GM21825 (cell line): ENCODE measurements at regions not wholly inside any gene's neighbourhood (a gene's known extent, or its start where the extent isn't known, plus 50 kb on each side); places are given as distances from the start of the nearest gene placed in this dataset.
A peak's percentile ranks its signal among the peaks of the same experiment; 100 is the strongest.

Experiments used
- ATAC-seq: cut with Tn5 transposase; IDR thresholded peaks from one replicate; pipeline ENCODE4 v1.9.1; 2021; ENCODE audit warnings: mild to moderate bottlenecking, moderate library complexity; ENCODE audit not compliant: unreplicated experiment

DNA sequence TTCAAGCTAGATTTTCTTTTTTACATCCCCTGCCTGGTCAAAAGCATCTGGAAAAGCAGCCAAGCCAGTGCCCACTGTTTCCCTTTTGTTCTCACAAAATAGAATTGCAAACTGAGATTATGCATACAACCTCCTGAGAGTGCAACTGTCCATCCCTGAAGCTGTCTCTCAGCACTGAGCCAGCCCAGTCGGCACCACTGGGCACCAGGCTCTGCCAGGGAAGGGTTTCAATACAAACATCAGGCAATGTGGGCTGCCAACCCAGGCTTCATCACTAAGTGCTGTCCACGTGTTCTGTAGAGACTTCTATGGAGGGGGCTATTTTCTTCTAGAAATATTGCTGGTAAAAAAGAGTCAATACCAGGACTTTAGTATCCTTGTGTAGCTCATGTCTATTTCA lies 356.3 kb upstream of the TBL1XR1 start:
- no peak for ATAC-seq

GRCh38 chr3:177554895-177555759 lies 357.8 kb upstream of the TBL1XR1 start:
- ATAC-seq: no peak

- no peak for ATAC-seq
These were observed 360.3 kb upstream of the TBL1XR1 start for GRCh38 chr3:177557548-177557947.

DNA sequence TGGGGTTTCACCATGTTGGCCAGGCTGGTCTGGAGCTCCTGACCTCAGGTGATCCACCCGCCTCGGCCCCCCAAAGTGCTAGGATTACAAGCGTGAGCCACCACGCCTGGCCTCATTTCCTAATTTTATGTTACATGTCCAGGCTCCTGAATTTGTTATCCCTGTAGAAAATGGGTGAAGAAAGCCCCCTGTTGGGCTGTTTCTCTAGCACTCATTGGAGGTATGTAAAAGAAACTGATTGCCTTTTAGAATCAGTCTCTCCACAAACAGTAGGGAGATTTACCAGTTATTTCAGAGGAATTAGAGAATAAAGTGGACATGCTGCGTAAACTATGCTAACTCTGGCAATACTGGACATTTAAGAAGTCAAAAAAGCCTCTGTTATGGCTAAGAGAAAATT lies 364.1 kb upstream of the TBL1XR1 start:
- ATAC-seq: no peak

GRCh38 chr3:177561769-177562392 lies 364.6 kb upstream of the TBL1XR1 start:
- ATAC-seq: no peak

- ATAC-seq: no peak
These were observed 366.0 kb upstream of the TBL1XR1 start for GRCh38 chr3:177563243-177563780.

DNA sequence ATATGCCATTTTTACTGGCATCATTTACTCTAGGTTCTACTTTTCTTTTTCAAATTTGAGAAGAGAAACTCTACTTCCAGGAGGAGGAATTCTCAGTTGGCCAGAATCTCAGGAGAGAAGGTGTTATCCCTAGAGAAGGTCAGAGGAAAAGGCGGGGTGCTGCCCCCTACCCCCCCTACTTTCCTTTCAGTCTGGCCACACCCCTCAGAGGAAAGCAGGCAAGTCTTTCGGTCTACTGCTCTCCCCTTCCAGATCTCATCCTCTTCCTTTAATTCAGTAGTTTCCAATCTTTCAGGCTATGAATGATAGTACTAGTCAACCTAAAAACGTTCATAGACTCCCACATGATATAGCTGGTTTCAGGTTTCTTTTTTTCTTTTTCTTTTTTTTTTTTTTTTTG lies 366.5 kb upstream of the TBL1XR1 start:
- ATAC-seq: no peak

DNA sequence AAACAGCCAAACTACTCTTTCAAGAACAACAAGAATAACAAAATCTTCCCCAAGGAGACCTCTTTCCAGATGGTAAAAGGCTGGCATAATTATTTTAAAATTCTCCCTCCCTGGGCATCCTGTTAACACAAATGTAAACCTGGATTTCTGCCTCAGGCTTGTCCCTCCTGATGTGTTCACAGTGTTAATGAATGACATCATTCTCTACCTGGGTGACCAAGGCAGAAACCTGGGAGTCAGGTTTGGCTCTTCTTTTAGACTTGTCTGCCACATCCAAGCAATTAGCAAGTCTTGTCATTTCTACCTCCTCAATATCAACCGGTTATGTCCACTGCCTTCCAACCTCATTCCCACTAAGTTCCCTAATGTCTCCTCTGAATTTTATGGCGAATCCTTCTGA lies 368.7 kb upstream of the TBL1XR1 start:
- no peak for ATAC-seq

DNA sequence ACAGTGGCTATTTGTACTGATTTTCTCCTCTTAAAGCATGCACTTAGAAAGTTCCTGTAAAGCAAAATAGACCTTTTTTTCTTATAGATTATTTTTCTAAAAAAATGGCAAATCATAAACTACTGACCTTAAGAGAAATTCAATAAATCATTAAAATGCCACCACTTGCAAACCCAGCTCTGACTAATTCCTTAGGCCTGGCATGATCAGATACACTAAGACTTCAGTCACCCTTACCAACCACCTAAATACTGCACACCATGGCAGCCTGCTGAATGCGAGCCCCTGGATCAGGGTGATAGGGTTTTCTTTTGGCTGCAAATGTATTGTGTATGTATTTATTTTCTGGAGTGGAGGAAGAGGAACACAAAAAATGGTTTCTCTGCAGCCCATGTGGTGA lies 370.6 kb upstream of the TBL1XR1 start:
- no peak for ATAC-seq

DNA sequence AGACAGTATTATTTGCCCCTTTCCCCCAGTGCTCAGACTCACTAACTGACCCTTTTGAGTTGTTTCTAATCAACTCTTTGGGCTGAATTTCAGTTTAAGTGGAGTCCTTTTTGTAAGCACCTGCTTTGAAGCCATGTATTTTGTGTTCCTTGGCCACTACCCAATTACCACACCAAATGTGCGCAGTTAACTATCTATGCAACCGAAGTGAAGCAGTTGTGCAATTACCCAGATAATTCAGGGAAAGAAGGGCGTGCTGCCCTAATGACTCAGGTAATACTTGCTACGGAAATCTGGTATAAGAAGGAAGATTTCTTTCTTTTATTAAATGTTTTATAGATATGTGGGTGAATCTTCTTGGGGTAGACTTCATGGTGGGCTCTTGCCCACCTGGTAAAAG lies 371.9 kb upstream of the TBL1XR1 start:
- ATAC-seq: no peak

- no peak for ATAC-seq
These were observed 372.8 kb upstream of the TBL1XR1 start for GRCh38 chr3:177569875-177570657.

- no peak for ATAC-seq
These were observed 374.1 kb upstream of the TBL1XR1 start for GRCh38 chr3:177571271-177571943.

DNA sequence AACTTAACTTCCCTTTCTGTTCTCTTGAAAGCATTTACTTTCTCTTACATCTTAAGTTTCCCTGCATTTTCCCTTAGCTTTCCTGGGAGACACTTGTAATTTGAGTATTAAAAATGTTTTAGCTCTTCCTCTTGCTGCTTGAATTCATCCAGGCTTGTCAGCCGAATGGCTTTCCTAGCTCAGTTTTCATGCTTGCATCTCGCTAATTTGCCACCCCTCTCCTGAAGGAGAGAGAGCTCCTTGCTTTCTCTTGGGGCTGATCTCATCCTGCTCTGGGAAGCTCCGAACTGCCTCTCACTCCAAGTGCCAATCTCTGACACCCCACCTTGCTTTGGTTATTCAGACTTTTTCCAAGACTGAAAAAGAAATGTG lies 374.6 kb upstream of the TBL1XR1 start:
- no peak for ATAC-seq

GRCh38 chr3:177574222-177574856 lies 377.1 kb upstream of the TBL1XR1 start:
- ATAC-seq: no peak

- no peak for ATAC-seq
These were observed 379.5 kb upstream of the TBL1XR1 start for GRCh38 chr3:177576746-177577145.

GRCh38 chr3:177578488-177578887 lies 381.2 kb upstream of the TBL1XR1 start:
- ATAC-seq: peak; percentile 60

DNA sequence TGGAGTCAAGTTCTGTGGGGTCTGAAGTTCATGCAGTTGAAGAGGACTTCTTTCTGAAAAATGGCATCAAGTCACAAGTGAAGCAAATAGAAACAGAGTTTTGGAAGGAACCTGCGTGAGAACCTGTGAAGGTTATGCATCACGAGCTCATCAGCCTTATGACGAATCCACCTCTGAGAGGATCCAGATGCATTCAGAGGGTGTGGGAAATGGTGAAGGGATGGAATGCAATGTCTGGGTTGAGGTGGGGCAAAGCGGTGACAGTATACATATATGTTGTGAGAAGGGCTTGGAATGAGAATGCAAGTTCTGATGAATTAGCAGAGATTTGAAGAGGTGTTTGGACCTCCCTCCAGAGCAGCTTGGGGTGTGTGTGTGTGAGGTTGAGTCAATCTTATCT lies 382.1 kb upstream of the TBL1XR1 start:
- ATAC-seq: no peak

GRCh38 chr3:177580437-177580836 lies 383.2 kb upstream of the TBL1XR1 start:
- ATAC-seq: no peak

- no peak for ATAC-seq
These were observed 388.0 kb upstream of the TBL1XR1 start for GRCh38 chr3:177585271-177585670.

DNA sequence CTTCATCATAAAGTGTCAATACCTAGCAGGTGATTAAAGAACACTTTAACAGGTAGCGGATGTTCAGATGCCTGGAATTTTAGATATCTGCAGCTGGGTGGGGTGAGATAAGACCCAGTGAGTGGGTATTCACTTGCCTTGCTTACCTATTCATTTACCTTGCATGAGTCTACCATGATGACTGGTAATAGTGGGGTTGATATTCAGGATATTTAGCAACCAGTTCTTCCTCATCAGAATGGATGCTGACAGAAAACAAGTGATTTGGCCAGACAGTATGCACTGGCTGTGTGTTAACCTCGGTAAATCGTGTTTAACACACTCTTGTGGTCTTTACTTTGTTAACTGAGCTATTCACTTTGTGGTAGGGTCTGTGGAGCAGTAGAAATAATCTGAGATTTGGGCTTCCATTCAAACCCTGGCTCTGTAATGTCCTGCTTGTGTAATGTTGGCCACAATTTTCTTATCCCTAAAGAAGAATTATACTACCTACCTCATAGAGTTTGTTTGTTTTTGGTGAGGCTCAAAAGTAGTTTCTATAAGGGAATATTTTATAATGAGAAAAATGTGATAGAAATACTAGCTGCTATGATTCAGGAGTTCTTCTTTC lies 391.9 kb upstream of the TBL1XR1 start:
- ATAC-seq: no peak
